Globus pallidus (tissue), 1 donor: ENCODE measurements at regions not wholly inside any gene's neighbourhood (a gene's known extent, or its start where the extent isn't known, plus 50 kb on each side); places are given as distances from the start of the nearest gene placed in this dataset.

Source experiments
- DNase-seq: peaks from one replicate; pipeline ENCODE4 v3.0.0-alpha.2; 2015; ENCODE audit warnings: low spot score

DNA sequence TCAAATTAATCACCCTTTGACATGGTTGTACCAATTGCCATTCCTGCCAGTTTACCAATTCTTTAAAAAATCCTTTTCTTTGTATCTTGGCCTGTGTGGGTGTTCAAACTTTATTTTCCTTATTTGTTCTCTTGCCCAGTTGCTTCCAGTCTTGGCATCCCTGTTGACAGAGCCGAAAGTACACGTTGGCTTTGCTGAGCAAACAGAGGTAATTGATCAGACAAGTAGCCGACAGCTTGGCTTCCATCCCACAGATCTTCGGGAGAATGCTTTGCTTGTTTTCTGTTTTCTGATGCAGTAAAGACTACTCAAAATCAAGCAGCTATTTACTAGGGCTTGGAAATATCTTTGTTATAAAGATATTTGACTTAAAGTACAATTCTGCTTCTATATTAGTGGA, 506.8 kb upstream of the SALL1 start:
- peak; percentile 27 for DNase-seq

DNA sequence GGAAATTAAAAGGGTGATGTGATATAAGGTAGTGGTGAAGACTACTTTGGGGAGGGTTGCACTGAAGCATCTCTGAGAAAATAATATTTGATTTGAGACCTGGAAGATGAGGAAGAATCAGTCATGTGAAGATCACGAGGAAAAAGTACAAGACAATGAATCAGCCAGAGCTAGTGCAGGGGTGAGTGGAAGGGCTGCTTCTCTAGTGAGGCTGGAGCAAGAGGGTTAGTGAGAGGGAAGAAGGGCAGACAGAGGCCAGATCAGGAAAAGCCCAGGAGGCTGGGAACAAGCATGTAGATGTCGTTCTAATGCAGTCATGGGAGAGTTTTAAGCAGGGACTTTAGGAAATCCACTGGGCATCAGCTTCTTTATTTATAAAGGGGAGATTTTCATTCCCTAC, 504.2 kb upstream of the SALL1 start:
- DNase-seq, result no peak

DNA sequence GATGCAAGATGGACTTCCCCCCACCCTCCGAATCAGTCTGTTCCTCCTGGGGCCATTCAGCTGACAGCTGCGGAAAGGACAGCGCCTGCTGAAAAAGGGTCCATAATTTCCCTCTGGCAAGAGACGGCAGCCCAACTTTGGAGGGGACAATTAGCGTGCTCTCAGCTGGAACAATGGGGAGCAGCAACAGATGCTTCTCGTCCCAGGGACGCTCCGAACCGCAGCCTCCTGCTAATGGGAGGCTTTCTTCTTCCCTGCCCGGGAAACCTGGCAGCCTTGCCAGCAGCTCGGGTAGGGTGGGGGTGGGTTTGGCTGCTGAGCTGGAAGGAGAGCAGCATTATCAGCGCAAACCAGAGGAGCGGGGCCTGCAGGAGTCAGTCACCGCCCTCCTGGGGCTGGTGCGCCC, 500.0 kb upstream of the SALL1 start:
- DNase-seq, result peak; percentile 31

DNA sequence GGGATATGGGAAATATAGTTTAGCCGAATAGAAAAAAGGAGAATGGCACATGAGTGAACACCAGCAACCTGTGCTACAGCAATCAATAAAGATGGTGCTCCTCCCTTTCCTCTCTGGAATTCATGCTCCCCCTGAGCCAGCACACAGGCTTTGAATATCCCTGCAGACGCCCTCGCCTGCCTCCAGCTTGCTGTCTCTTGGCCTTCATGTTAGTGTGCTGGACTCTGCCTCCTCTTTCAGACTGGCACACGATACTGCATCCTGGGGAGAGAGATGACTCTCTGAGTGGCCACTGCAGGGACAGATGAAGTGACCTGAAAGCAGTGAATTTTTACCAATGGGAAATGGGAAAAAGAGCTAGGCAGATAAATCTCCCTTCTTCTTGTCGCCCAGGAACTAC, 498.6 kb upstream of the SALL1 start:
- DNase-seq, result no peak

DNA sequence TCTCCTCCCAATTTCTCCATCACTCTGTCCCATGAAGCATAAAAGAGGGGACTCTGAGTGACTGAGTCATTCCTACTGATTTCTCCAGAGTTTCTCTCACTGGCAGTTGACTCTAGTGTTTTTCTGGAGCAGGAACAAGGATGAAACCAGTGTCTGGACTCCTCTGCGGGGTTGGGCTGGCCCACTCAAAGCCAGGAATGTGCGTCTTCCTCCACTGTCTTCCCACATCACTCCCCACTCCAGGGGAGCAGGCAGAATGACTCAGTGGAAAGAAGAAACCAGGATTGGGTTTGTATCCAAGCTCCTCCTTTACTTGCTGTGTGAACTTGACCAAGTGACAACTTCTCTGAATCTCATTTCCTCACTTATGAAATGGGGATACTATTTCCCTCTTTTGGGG, 497.5 kb upstream of the SALL1 start:
- no peak for DNase-seq

DNA sequence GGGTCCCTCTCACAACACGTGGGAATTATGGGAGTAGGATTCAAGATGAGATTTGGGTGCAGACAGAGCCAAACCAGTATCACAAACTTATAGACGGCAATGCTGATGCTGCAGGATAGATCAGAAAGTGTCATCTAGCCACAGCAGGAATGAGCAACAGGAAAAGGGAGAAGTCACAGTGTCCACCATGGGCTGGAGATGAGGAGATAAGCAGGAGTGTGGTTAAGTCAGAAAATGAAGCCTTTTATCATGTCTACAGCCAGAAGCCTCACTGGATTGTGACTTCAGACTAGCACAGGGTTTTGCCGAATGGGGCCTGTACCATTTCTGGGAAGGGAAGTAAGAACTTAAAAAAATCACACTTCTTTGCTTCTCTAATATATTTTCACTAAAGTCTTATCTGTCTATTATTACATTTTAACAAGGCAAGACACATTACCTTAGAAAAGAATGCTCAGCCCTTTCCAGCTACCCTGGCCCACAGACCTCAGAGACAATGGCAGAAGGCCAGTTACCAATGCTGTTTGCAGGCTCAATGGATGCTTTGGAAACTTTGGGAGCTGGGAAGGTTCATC, 490.2 kb upstream of the SALL1 start:
- no peak for DNase-seq

DNA sequence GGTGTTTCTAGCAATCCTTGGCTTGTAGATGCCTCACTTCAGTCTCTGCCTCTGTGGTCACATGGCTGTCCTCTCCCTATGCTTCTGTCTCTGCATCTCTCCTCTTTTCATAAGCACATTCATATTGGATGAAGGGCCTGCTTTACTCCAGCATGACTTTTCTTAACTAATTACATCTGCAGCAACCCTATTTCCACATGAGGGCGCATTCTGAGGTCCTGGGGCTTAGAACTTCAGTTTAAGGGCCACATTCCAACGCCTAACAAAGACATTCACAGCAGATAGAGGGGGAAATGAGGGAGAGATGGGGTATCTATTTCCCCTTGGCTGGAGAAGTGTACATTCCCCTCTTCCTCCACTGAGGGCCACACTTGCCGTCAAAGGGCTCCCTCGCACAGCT, 489.1 kb upstream of the SALL1 start:
- DNase-seq, result no peak

DNA sequence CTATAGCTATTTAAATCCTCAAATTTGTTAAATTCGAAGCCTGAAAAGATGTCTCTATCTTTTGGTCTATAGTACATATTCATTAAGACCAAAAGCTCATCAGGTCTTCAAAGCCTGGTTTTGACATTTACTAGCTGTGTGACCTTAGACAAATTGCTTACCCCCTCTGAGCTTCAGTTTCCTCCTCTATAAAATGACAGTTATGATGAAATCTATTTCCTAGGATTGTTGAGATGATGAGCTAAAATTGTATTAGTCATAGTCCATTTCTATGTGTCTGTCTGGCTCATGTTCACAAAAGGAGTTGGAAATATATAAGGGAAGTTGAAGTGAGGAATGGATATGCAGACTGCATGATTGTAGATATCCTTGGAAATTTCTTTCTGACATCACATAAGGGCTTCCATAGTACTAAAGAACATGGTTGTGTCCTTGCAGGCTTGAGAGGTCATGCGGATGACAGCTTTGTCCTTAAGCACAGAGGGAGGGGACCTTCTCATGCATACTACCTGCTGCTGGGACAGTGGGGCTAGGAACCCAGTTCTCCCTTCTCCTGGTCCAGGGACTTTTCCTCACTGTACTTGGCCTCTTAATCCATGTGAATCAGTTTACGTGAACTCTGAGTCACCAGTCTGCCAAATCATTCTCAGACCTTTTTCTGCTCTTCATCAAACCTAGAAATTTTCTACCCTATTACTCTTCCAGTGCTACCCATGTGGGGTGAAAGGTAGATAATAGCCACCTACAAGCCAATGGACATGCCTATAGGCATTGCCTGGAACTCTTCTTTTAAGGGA, 487.5 kb upstream of the SALL1 start:
- DNase-seq, result no peak

DNA sequence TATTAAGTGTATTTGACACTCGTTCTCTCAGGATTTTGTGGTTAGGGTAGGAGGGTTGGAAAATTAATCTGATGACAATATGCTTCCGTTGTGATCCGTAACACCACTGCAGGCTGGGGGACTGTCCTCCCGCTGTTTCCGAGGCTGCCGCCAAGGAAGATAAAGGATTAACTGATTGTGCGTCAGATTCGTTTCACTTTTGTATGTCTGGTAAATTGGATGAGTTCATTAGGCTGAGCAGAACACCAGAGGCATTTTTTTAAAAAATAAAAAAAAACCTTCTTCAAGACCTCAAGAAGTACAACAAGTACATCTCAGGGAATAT, 486.7 kb upstream of the SALL1 start:
- no peak for DNase-seq

DNA sequence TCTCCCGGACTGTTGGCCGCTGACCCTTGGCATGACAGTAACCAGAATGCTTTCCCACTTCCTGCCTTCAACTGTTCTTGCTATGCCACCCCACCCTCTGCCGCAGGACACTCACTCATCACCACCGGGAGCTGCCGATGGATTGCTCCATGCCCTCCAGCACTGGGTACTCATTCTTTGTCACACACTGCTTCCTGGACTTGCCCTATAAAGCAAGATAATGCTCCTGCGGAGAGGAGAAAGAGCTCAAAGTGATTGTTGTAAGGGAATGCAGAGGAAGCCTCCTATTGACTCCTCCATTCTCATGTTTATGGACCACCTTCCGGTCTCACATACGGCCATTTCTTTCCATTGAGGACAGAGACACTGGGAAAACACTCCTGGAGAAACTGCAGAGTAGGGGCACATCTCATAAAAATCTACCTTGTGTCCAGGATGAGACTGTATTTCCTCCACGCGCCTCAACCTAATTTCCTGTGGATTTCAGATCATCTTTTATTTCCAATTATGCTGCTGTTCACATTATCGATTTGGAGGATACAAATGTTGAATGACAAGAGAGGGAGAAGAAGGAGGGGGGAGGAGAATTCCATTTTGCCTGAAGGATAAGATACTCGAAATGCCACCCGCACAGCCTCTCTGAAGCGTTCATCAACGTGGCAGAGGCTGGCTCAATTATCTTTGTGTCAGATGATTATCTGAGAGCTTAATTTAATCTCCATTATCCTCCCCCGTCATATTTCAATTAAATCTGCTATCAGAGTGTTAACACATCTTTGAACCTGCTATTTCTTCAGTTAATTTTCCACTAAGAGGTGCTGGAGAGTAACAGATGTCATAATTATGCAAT, 486.1 kb upstream of the SALL1 start:
- DNase-seq, result no peak

DNA sequence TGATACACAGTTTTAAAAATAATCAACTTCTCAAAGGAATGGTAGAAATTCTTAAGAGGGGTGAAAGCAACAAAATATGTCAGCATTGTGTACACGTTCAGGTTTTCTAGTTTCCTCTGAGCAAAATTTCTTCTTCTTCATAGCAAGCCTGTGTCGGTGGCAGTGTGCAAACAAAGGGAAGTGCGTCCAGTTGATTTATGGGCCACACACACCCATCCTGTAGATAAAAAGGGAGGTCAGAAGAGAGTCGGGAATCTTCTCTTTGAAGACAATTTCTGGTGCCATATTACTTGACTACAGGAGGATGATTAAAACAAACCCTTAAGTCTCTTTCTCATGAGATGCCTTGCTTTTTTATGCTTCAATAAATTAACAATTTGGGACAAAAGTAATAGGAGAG, 484.1 kb upstream of the SALL1 start:
- no peak for DNase-seq

DNA sequence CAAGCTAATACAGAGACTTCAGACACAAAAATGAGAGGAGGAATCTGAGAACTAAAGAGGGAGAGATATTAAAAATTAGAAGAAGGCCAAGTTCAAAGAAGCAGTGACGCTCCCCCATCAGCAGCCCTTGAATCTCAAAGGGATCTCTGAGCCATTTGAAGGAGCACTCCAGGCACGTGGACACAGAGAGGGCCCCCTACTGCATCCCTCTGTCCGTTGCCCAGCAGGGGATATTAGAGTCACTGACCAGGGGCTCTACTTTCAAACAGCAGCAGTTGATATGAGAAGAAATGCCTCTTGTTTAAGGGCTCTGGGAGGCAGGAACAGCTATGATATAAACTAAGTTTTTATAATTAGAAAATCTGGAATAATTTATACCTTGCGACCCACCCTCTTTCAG, 479.0 kb upstream of the SALL1 start:
- no peak for DNase-seq

DNA sequence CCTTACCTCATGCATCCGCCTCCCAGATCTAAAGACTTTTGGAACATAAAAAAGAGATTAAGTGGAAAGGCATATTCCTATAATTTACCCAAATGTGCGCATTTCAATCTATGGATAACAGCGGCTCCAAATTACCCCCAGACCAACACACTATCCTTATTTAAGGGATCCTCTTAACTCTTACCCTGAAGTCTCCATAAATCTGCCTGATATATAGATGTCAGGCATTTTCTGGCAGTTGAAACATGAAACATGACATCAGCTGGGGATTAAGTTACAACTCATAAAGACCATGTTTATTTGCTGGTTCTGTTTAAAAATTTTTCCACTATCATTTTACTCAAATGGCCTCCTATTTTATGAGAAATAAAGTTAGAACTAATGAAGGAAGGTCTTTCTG, 478.5 kb upstream of the SALL1 start:
- no peak for DNase-seq

DNA sequence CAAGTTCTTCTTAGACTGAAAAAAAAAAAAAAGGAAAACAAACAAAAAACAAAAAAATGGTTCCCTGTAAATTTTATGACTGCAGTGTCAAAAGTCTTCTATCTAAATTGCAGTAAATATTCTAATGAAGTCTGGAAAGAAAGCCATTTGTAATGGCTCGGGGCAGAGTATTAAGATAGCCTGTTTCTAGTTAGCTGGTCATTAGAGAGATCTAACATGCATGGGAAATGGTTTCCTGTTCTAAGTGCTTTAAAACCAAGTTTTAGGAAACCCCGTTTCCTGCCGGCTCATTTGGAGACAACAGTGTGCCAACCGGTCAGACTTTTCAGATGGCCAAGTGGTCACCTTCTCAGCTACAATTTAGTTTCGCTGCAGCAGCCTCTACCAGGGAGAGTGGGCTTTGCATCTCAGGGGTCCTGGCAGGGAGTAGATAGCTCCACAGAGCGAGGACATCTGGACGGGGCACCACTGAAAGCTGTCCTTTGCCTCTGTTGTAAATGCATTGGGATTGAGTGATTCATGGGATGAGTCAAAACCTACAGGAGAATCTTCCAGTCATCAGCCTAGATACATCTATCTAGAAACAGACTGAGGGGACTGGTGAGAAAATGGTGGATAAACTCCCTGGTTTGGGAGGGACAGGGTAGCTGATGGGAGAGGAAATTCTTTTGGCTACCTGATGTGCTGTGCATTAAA, 473.2 kb upstream of the SALL1 start:
- DNase-seq, result no peak

DNA sequence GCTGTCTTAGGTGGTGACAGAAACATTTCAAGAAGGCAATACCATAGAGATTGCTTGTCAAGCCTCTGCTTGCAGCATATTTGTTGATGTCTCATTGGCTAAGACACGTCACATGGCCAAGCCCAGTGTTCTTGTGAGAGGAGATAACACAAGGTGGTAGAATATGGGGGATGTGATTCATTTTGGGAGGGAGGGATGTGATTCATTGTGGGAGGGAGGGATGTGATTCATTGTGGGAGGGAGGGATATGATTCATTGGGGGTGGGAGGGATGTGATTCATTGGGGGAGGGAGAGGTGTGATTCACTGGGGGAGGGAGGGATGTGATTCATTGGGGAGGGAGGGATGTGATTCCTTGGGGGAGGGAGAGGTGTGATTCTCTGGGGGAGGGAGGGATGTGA, 470.5 kb upstream of the SALL1 start:
- DNase-seq, result no peak

DNA sequence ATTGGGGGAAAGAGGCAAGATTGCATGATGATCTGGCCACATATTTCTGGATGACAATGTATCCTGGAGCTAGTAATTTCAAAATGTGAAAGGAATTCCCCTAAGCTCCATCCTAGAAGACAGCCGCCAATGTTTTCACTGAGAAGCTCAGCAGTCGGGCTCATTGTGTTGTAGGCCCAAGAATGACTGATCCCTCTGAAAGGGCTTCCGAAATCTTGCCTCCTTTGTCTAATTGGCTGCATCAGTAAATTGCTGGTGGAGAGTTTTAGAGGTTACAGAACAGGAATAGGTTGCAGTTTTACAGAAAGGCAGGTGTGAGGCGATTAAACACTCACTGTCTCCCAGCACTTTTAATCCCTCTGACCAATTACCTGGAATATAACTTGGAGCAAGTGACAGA, 464.1 kb upstream of the SALL1 start:
- DNase-seq, result no peak

DNA sequence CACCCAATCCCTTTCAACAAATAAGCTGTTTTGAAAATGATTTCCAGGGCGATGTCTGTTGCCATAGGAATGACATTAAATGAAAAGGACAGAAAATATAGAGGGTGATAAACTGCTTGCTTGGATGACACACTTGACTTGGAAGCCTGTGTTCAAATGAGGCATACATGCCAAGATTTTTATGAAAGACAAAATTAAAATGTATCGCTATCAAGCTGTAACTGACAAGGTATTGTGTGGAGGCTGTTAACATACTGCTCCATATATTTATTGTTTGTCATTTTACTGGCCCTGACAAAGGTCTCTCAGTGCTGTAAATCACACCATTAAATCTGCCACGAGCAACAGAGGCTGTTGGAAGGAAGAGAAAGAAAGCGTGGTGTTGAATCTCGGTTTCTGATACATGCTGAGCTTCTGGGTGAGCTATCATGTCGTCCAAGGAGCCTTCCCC, 456.2 kb upstream of the SALL1 start:
- DNase-seq, result no peak

DNA sequence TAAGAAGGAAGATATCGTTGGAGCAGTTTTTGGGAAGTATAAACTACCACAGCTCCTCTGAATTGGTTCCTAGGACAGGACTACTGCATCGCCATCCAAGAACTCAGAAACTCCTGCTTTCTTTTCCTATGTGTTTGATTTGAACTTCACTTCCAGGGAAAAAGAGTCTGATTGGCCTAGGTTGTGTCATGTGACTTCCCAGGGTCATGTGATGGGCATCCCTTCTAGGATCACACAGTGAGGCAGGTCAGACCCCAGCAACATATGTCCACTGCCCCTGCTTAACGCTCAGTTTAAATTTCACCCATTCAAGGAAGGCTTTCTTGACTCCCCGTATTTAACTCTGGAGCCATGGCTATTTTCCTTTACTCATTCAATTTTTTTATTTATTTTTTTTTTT, 445.2 kb upstream of the SALL1 start:
- DNase-seq, result no peak

DNA sequence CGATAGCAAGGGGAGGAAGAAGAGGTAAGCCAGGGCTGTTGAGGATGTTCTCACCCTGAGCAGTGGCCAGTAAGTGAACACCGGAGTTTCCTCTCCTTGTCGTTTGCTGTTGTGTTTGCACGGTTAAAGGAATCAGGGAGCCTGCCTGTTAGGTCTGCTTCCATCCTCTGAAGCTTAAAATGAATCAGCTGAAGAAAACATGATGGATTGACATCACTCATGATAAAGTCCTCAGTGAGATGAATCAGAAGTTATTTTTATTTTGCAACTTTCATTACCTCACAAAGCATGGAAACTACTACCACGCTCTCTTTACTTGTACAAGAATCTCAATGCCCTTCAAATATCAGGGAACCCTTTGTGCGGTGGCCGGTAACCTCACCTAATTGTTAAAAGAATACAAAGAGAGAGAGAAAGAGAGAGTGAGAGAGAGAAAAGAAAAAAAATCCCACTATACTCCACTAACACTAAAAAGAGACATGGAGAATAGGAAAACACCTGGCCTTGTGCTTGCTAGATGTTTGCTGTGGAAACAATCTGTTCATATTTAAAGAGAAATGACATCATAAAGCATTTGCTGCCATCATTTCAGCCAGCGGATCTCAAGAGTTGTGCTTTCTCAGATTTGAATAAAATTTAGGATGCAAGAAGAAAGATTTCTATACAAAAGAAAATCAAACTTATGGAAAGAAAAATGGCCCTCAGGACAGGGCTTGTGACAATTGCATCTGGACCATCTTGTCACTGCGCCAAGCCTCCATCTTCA, 441.6 kb upstream of the SALL1 start:
- DNase-seq, result no peak

DNA sequence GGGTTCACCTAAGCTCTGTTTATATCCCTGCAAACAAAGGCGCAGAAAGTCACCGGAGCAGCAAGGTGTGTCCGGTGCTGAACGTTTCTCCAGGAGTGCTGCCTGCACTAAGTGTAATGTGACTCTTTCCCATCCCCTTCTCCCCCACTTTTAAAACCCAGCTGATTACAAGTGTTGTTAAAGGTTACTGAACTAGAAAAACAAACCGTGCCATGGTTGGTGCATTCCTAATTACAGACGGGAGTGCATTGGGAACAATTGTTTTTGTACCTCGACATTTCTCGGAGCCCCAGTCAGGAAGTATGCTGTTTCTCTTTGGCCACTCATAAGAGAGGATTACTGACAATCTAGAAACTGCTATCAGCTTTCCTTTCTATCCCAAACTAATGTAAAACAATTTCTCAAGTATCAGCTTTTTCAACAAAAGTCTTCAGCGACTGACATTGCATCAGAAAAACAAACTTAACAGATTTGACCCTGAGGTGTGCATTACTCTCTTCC, 441.0 kb upstream of the SALL1 start:
- DNase-seq, result no peak

DNA sequence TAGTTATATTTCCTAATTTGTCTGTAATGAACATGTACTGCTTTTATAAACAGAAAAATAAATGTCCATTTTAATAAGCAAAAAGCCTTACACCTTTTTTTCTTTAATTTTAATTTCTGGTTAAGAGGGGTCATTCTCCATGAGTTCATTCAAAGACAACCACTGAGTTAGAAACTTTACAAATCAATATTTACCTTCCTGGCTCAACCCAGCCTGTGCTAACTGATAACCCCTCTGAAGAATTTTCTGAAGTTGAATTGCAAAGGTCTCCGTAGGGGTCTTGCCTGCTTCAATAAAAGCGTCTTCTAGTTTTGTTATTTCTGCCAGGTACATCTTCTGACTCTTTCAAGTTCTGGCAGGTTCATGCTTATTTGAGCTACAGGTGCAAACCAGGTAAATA, 440.4 kb upstream of the SALL1 start:
- DNase-seq, result no peak
